ENCODE measurements at regions not wholly inside any gene's neighbourhood (a gene's known extent, or its start where the extent isn't known, plus 50 kb on each side); places are given as distances from the start of the nearest gene placed in this dataset.

GRCh38 chr15:95267481-95267880 is 1036.1 kb downstream of the MCTP2 start:
- DNase-seq = no peak

- no peak for DNase-seq
Measured at GRCh38 chr15:95269242-95270183, 1038.2 kb downstream of the MCTP2 start.

GRCh38 chr15:95274101-95274500 is 1042.7 kb downstream of the MCTP2 start:
- no peak for DNase-seq

GRCh38 chr15:95277266-95277665 is 1045.9 kb downstream of the MCTP2 start:
- DNase-seq = no peak

GRCh38 chr15:95278532-95279245 is 1047.3 kb downstream of the MCTP2 start:
- no peak for DNase-seq

GRCh38 chr15:95279277-95280019 is 1048.1 kb downstream of the MCTP2 start:
- no peak for DNase-seq

- no peak for DNase-seq
Measured at GRCh38 chr15:95280711-95281110, 1049.3 kb downstream of the MCTP2 start.

GRCh38 chr15:95281470-95281869 is 1049.0 kb upstream of the NR2F2 start:
- no peak for DNase-seq

GRCh38 chr15:95284492-95284891 is 1046.0 kb upstream of the NR2F2 start:
- no peak for DNase-seq

- peak; percentile 8 for DNase-seq
Measured at GRCh38 chr15:95284933-95285421, 1045.5 kb upstream of the NR2F2 start.

GRCh38 chr15:95286352-95286880 is 1044.1 kb upstream of the NR2F2 start:
- no peak for DNase-seq

GRCh38 chr15:95287720-95288103 is 1042.8 kb upstream of the NR2F2 start:
- DNase-seq = no peak

GRCh38 chr15:95288626-95289025 is 1041.9 kb upstream of the NR2F2 start:
- no peak for DNase-seq

- no peak for DNase-seq
Measured at GRCh38 chr15:95290176-95290974, 1040.1 kb upstream of the NR2F2 start.

GRCh38 chr15:95291898-95292472 is 1038.5 kb upstream of the NR2F2 start:
- DNase-seq = no peak

- no peak for DNase-seq
Measured at GRCh38 chr15:95292785-95293450, 1037.6 kb upstream of the NR2F2 start.

GRCh38 chr15:95293456-95294031 is 1037.0 kb upstream of the NR2F2 start:
- DNase-seq = no peak

- DNase-seq = no peak
Measured at GRCh38 chr15:95295363-95295762, 1035.1 kb upstream of the NR2F2 start.

- DNase-seq = no peak
Measured at GRCh38 chr15:95295896-95296625, 1034.4 kb upstream of the NR2F2 start.

- no peak for DNase-seq
Measured at GRCh38 chr15:95296643-95297042, 1033.9 kb upstream of the NR2F2 start.
